ENCODE measurements at regions not wholly inside any gene's neighbourhood (a gene's known extent, or its start where the extent isn't known, plus 50 kb on each side); places are given as distances from the start of the nearest gene placed in this dataset.

- no peak for DNase-seq (ENCODE audit: low read depth in 4 of 4, low spot score in 1 of 4)
Measured at GRCh38 chr7:16235147-16236114, 185.9 kb downstream of the CRPPA start.

GRCh38 chr7:16234493-16235146 is 186.7 kb downstream of the CRPPA start:
- DNase-seq (ENCODE audit: low read depth in 4 of 4, low spot score in 1 of 4) = no peak

GRCh38 chr7:16233517-16233916 is 187.8 kb downstream of the CRPPA start:
- no peak for DNase-seq (ENCODE audit: low read depth in 4 of 4, low spot score in 1 of 4)

- no peak for DNase-seq (ENCODE audit: low read depth in 4 of 4, low spot score in 1 of 4)
Measured at GRCh38 chr7:16232273-16232672, 189.1 kb downstream of the CRPPA start.

- DNase-seq (ENCODE audit: low read depth in 4 of 4, low spot score in 1 of 4) = peak in 2 of 4 experiments; percentile 0 to 1
Measured at GRCh38 chr7:16223963-16224707, 197.2 kb downstream of the CRPPA start.

- no peak for DNase-seq (ENCODE audit: low read depth in 4 of 4, low spot score in 1 of 4)
Measured at GRCh38 chr7:16212610-16213009, 208.7 kb downstream of the CRPPA start.

GRCh38 chr7:16212032-16212431 is 209.3 kb downstream of the CRPPA start:
- DNase-seq (ENCODE audit: low read depth in 4 of 4, low spot score in 1 of 4) = no peak

- no peak for DNase-seq (ENCODE audit: low read depth in 4 of 4, low spot score in 1 of 4)
Measured at GRCh38 chr7:16211402-16211925, 209.9 kb downstream of the CRPPA start.

GRCh38 chr7:16210171-16210570 is 211.2 kb downstream of the CRPPA start:
- DNase-seq (ENCODE audit: low read depth in 4 of 4, low spot score in 1 of 4) = no peak

- no peak for DNase-seq (ENCODE audit: low read depth in 4 of 4, low spot score in 1 of 4)
Measured at GRCh38 chr7:16207321-16207720, 214.0 kb downstream of the CRPPA start.

- no peak for DNase-seq (ENCODE audit: low read depth in 4 of 4, low spot score in 1 of 4)
Measured at GRCh38 chr7:16205466-16205865, 215.9 kb downstream of the CRPPA start.

- no peak for DNase-seq (ENCODE audit: low read depth in 4 of 4, low spot score in 1 of 4)
Measured at GRCh38 chr7:16204953-16205352, 216.4 kb downstream of the CRPPA start.

- DNase-seq (ENCODE audit: low read depth in 4 of 4, low spot score in 1 of 4) = no peak
Measured at GRCh38 chr7:16203065-16203464, 218.3 kb downstream of the CRPPA start.

- DNase-seq (ENCODE audit: low read depth in 4 of 4, low spot score in 1 of 4) = no peak
Measured at GRCh38 chr7:16202303-16202702, 219.0 kb downstream of the CRPPA start.

GRCh38 chr7:16200591-16200990 is 220.7 kb downstream of the CRPPA start:
- DNase-seq (ENCODE audit: low read depth in 4 of 4, low spot score in 1 of 4) = no peak

- no peak for DNase-seq (ENCODE audit: low read depth in 4 of 4, low spot score in 1 of 4)
Measured at GRCh38 chr7:16193631-16194030, 227.7 kb downstream of the CRPPA start.

GRCh38 chr7:16189026-16189715 is 232.2 kb downstream of the CRPPA start:
- DNase-seq (ENCODE audit: low read depth in 4 of 4, low spot score in 1 of 4) = no peak

GRCh38 chr7:16187131-16187530 is 234.2 kb downstream of the CRPPA start:
- DNase-seq (ENCODE audit: low read depth in 4 of 4, low spot score in 1 of 4) = no peak

- no peak for DNase-seq (ENCODE audit: low read depth in 4 of 4, low spot score in 1 of 4)
Measured at GRCh38 chr7:16178585-16178984, 242.8 kb downstream of the CRPPA start.

- DNase-seq (ENCODE audit: low read depth in 4 of 4, low spot score in 1 of 4) = no peak
Measured at GRCh38 chr7:16178092-16178491, 243.2 kb downstream of the CRPPA start.

GRCh38 chr7:16174253-16174652 is 247.1 kb downstream of the CRPPA start:
- DNase-seq (ENCODE audit: low read depth in 4 of 4, low spot score in 1 of 4) = no peak
